ENCODE measurements at regions not wholly inside any gene's neighbourhood (a gene's known extent, or its start where the extent isn't known, plus 50 kb on each side); places are given as distances from the start of the nearest gene placed in this dataset.
"Not testable (repeated sequence)": the region's sequence is repeated elsewhere in the genome, so short reads cannot be mapped to it uniquely, and the experiment has no call there.

GRCh38 chr4:101632766-101633165, 157.8 kb upstream of the BANK1 start:
- TF ChIP-seq, protein P1, sequence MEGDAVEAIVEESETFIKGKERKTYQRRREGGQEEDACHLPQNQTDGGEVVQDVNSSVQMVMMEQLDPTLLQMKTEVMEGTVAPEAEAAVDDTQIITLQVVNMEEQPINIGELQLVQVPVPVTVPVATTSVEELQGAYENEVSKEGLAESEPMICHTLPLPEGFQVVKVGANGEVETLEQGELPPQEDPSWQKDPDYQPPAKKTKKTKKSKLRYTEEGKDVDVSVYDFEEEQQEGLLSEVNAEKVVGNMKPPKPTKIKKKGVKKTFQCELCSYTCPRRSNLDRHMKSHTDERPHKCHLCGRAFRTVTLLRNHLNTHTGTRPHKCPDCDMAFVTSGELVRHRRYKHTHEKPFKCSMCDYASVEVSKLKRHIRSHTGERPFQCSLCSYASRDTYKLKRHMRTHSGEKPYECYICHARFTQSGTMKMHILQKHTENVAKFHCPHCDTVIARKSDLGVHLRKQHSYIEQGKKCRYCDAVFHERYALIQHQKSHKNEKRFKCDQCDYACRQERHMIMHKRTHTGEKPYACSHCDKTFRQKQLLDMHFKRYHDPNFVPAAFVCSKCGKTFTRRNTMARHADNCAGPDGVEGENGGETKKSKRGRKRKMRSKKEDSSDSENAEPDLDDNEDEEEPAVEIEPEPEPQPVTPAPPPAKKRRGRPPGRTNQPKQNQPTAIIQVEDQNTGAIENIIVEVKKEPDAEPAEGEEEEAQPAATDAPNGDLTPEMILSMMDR (IDR thresholded peaks at IDR 0.05): not testable (repeated sequence)
- TF ChIP-seq POLR2A (IDR thresholded peaks at IDR 0.05): not testable (repeated sequence)

All from testis (tissue), 2 donors.